Chondrocyte (in vitro differentiated cells): ENCODE measurements at regions not wholly inside any gene's neighbourhood (a gene's known extent, or its start where the extent isn't known, plus 50 kb on each side); places are given as distances from the start of the nearest gene placed in this dataset.

ENCODE experiments used
- DNase-seq: peaks from one replicate; pipeline ENCODE4 v3.0.0; 2021; ENCODE audit warnings: mixed read lengths, low spot score
- H3K27ac Mint-ChIP-seq: one replicate; pipeline ENCODE4 v1.8.0; 2021; ENCODE audit warnings: mild to moderate bottlenecking, moderate library complexity, mixed read lengths; ENCODE audit not compliant: unreplicated experiment
- H3K27me3 Mint-ChIP-seq: 2 replicates; pipeline ENCODE4 v1.8.0; 2021; ENCODE audit warnings: low read depth, mixed read lengths
- H3K36me3 Mint-ChIP-seq: 2 replicates; pipeline ENCODE4 v1.8.0; 2021; ENCODE audit warnings: low read depth, mixed read lengths
- H3K4me1 Mint-ChIP-seq: 2 replicates; pipeline ENCODE4 v1.8.0; 2021; ENCODE audit warnings: low read depth, mild to moderate bottlenecking, mixed read lengths
- H3K4me3 Mint-ChIP-seq: one replicate; pipeline ENCODE4 v1.8.0; 2021; ENCODE audit warnings: mild to moderate bottlenecking, moderate library complexity, mixed read lengths; ENCODE audit not compliant: unreplicated experiment
- H3K9me3 Mint-ChIP-seq: 2 replicates; pipeline ENCODE4 v1.8.0; 2021; ENCODE audit warnings: low read depth, mixed read lengths
- CTCF ChIP-seq: fragments of 200-600 bp; sonication (generic); IDR thresholded peaks from 2 replicates; pipeline ENCODE4 v1.5.0; 2021; ENCODE audit warnings: antibody characterized with exemption, mild to moderate bottlenecking, moderate library complexity

- Mint-ChIP-seq H3K4me1 (peaks cover 27% of the 10 kb centered on the region), H3K9me3 (peaks cover 14% of the 10 kb centered on the region), H3K4me3 (no peak overlapping the region), H3K27ac (peak overlapping the region; percentile 58), H3K36me3 (no peaks in the 10 kb centered on the region), H3K27me3 (no peaks in the 10 kb centered on the region)
- no peak for DNase-seq
- TF ChIP-seq CTCF: no peak
Measured at GRCh38 chr7:46385662-46386309, 464.7 kb upstream of the IGFBP3 start.

GRCh38 chr7:46383605-46384004, 462.5 kb upstream of the IGFBP3 start:
- Mint-ChIP-seq H3K9me3 (peaks cover 14% of the 10 kb centered on the region), H3K36me3 (no peaks in the 10 kb centered on the region), H3K4me1 (peaks cover 27% of the 10 kb centered on the region), H3K27ac (no peak overlapping the region), H3K4me3 (no peak overlapping the region), H3K27me3 (no peaks in the 10 kb centered on the region)
- TF ChIP-seq CTCF: no peak
- no peak for DNase-seq

- no peak for DNase-seq
- Mint-ChIP-seq H3K4me3 (no peak overlapping the region), H3K9me3 (peaks cover 15% of the 10 kb centered on the region), H3K27ac (no peak overlapping the region), H3K27me3 (no peaks in the 10 kb centered on the region), H3K36me3 (peaks cover 2% of the 10 kb centered on the region), H3K4me1 (peaks cover 13% of the 10 kb centered on the region)
- TF ChIP-seq CTCF: peak; percentile 31
Measured at GRCh38 chr7:46369933-46370654, 449.0 kb upstream of the IGFBP3 start.

GRCh38 chr7:46368871-46369270, 447.8 kb upstream of the IGFBP3 start:
- Mint-ChIP-seq H3K4me3 (no peak overlapping the region), H3K36me3 (peaks cover 2% of the 10 kb centered on the region), H3K9me3 (peaks cover 15% of the 10 kb centered on the region), H3K27ac (no peak overlapping the region), H3K27me3 (no peaks in the 10 kb centered on the region), H3K4me1 (peaks cover 13% of the 10 kb centered on the region)
- no peak for DNase-seq
- TF ChIP-seq CTCF: no peak

- Mint-ChIP-seq H3K36me3 (peaks cover 2% of the 10 kb centered on the region), H3K4me1 (peaks cover 13% of the 10 kb centered on the region), H3K27ac (no peak overlapping the region), H3K9me3 (peaks cover 5% of the 10 kb centered on the region), H3K4me3 (no peak overlapping the region), H3K27me3 (no peaks in the 10 kb centered on the region)
- no peak for TF ChIP-seq CTCF
- no peak for DNase-seq
Measured at GRCh38 chr7:46366526-46366925, 445.5 kb upstream of the IGFBP3 start.
